ENCODE measurements at regions not wholly inside any gene's neighbourhood (a gene's known extent, or its start where the extent isn't known, plus 50 kb on each side); places are given as distances from the start of the nearest gene placed in this dataset.

DNA sequence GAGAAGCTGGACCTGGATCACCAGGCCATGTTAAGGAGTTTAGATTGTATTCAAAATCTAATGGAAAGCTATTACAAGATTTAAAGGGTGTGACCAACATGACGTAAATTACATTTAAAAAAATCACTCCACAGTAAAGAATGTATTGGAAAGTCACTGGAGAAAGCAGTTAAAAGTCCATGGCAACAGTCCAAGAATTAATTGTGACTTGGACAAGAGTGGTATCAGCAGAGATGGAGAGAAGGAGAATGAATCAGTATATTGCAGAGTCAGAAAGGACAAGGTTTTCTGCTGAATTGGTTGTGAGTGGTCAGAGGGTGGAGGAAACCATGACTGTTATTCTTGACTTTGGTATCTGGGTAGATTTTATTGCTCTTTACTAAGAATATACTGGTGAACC is 535.1 kb upstream of the SLITRK1 start:
- intact Hi-C loops (cut with DNase I; ENCODE audit: low total_unique reads) (no loop called here), in situ Hi-C loops (cut with MboI; ENCODE audit: low pct_ligation_motif_present in 1 of 4, low pct_unique_long_range_greater_than_20kb in 1 of 4, low sequenced_read_pairs in 3 of 4) (no loop called here)
- no peaks in the 10 kb centered on the region for H3K36me3 ChIP-seq
- DNase-seq: no peak
- no peak overlapping the region for H3K27ac ChIP-seq
- no peak overlapping the region for H3K4me3 ChIP-seq
- no peaks in the 10 kb centered on the region for H3K27me3 ChIP-seq
- no peaks in the 10 kb centered on the region for H3K4me1 ChIP-seq
- H3K9me3 ChIP-seq: no peaks in the 10 kb centered on the region
- no peak for TF ChIP-seq POLR2AphosphoS5 (IDR thresholded peaks at IDR 0.05)
- TF ChIP-seq POLR2A (IDR thresholded peaks at IDR 0.05): no peak
- TF ChIP-seq EP300 (IDR thresholded peaks at IDR 0.05; ENCODE audit: low read depth): no peak
- TF ChIP-seq, protein P1, sequence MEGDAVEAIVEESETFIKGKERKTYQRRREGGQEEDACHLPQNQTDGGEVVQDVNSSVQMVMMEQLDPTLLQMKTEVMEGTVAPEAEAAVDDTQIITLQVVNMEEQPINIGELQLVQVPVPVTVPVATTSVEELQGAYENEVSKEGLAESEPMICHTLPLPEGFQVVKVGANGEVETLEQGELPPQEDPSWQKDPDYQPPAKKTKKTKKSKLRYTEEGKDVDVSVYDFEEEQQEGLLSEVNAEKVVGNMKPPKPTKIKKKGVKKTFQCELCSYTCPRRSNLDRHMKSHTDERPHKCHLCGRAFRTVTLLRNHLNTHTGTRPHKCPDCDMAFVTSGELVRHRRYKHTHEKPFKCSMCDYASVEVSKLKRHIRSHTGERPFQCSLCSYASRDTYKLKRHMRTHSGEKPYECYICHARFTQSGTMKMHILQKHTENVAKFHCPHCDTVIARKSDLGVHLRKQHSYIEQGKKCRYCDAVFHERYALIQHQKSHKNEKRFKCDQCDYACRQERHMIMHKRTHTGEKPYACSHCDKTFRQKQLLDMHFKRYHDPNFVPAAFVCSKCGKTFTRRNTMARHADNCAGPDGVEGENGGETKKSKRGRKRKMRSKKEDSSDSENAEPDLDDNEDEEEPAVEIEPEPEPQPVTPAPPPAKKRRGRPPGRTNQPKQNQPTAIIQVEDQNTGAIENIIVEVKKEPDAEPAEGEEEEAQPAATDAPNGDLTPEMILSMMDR (IDR thresholded peaks at IDR 0.05): no peak
- 67 to 74% methylated on average over 1 of the region's 1 CpG for WGBS, 2 donors (ENCODE audit: low coverage in 1 of 2)

DNA sequence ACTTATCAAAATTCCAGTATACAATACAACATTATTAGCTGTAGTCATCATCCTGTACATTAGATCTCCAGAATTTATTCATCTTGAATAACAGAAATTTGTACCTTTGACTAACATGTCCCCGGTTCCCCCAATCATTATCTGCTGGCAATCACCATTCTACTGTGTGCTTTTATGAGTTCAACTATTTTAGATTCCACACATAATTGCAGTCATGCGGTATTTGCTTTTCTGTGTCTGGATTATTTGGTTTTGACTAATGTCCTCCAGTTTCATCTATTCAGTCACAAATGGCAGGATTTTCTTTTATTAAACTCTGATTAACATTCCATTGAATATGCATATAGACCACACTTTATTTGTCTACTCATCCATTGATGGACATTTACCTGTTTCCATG is 530.7 kb upstream of the SLITRK1 start:
- H3K36me3 ChIP-seq: no peaks in the 10 kb centered on the region
- 68 to 76% methylated on average over 2 of the region's 2 CpGs for WGBS, 2 donors (ENCODE audit: low coverage in 1 of 2)
- DNase-seq: no peak
- TF ChIP-seq EP300 (IDR thresholded peaks at IDR 0.05; ENCODE audit: low read depth) (no peak), POLR2A (IDR thresholded peaks at IDR 0.05) (no peak), POLR2AphosphoS5 (IDR thresholded peaks at IDR 0.05) (no peak)
- TF ChIP-seq, protein P1 (IDR thresholded peaks at IDR 0.05): no peak
- in situ Hi-C loops (cut with MboI; ENCODE audit: low pct_ligation_motif_present in 1 of 4, low pct_unique_long_range_greater_than_20kb in 1 of 4, low sequenced_read_pairs in 3 of 4): no loop called here
- no peaks in the 10 kb centered on the region for H3K9me3 ChIP-seq
- intact Hi-C loops (cut with DNase I; ENCODE audit: low total_unique reads): no loop called here
- H3K27me3 ChIP-seq: no peaks in the 10 kb centered on the region
- H3K4me3 ChIP-seq: no peak overlapping the region
- no peak overlapping the region for H3K27ac ChIP-seq
- no peaks in the 10 kb centered on the region for H3K4me1 ChIP-seq

GRCh38 chr13:84405286-84405685 is 523.0 kb upstream of the SLITRK1 start:
- no peak for TF ChIP-seq EP300 (IDR thresholded peaks at IDR 0.05; ENCODE audit: low read depth)
- no peak for TF ChIP-seq POLR2A (IDR thresholded peaks at IDR 0.05)
- TF ChIP-seq POLR2AphosphoS5 (IDR thresholded peaks at IDR 0.05): no peak
- TF ChIP-seq, protein P1 (IDR thresholded peaks at IDR 0.05): no peak
- H3K9me3 ChIP-seq: no peaks in the 10 kb centered on the region
- in situ Hi-C loops (cut with MboI; ENCODE audit: low pct_ligation_motif_present in 1 of 4, low pct_unique_long_range_greater_than_20kb in 1 of 4, low sequenced_read_pairs in 3 of 4): no loop called here
- intact Hi-C loops (cut with DNase I; ENCODE audit: low total_unique reads): no loop called here
- DNase-seq: no peak
- no peaks in the 10 kb centered on the region for H3K36me3 ChIP-seq
- H3K27ac ChIP-seq: no peak overlapping the region
- H3K4me1 ChIP-seq: no peaks in the 10 kb centered on the region
- H3K4me3 ChIP-seq: no peak overlapping the region
- WGBS, 2 donors (ENCODE audit: low coverage in 1 of 2): 67 to 76% methylated on average over 1 of the region's 1 CpG
- H3K27me3 ChIP-seq: no peaks in the 10 kb centered on the region

DNA sequence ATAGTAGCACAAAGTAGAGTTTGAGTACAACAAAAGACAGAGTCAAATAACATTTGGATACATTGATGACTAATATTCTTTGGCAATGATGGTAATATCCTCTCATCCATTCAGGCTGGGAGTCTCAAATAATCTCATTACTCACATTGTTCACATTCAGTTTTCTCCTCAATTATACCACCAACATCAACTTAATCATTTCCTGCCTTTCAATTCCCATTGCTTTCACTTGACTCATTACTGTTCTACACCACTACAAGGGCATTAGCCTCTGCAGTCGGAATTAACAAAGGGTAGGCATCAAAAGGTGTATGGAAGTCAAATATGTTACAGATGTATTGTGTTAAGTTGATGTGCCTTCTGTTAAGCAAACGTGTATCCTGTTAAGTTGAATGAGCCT is 518.4 kb upstream of the SLITRK1 start:
- intact Hi-C loops (cut with DNase I; ENCODE audit: low total_unique reads) (no loop called here), in situ Hi-C loops (cut with MboI; ENCODE audit: low pct_ligation_motif_present in 1 of 4, low pct_unique_long_range_greater_than_20kb in 1 of 4, low sequenced_read_pairs in 3 of 4) (no loop called here)
- no peak for TF ChIP-seq POLR2A (IDR thresholded peaks at IDR 0.05)
- no peak for DNase-seq
- no peaks in the 10 kb centered on the region for H3K36me3 ChIP-seq
- H3K4me3 ChIP-seq: no peak overlapping the region
- no peaks in the 10 kb centered on the region for H3K9me3 ChIP-seq
- 46 to 55% methylated on average over 2 of the region's 2 CpGs for WGBS, 2 donors (ENCODE audit: low coverage in 1 of 2)
- no peaks in the 10 kb centered on the region for H3K27me3 ChIP-seq
- no peak overlapping the region for H3K27ac ChIP-seq
- H3K4me1 ChIP-seq: no peaks in the 10 kb centered on the region

GRCh38 chr13:84399320-84400085 is 517.2 kb upstream of the SLITRK1 start:
- H3K4me3 ChIP-seq: no peak overlapping the region
- intact Hi-C loops (cut with DNase I; ENCODE audit: low total_unique reads): no loop called here
- no peaks in the 10 kb centered on the region for H3K27me3 ChIP-seq
- no peaks in the 10 kb centered on the region for H3K36me3 ChIP-seq
- DNase-seq: no peak
- H3K9me3 ChIP-seq: no peaks in the 10 kb centered on the region
- H3K4me1 ChIP-seq: no peaks in the 10 kb centered on the region
- WGBS, 2 donors (ENCODE audit: low coverage in 1 of 2): 71 to 83% methylated on average over 1 to 7 of the region's 7 CpGs
- H3K27ac ChIP-seq: no peak overlapping the region
- in situ Hi-C loops (cut with MboI; ENCODE audit: low pct_ligation_motif_present in 1 of 4, low pct_unique_long_range_greater_than_20kb in 1 of 4, low sequenced_read_pairs in 3 of 4): no loop called here
- no peak for TF ChIP-seq POLR2AphosphoS5 (IDR thresholded peaks at IDR 0.05)
- TF ChIP-seq POLR2A (IDR thresholded peaks at IDR 0.05): no peak
- TF ChIP-seq EP300 (IDR thresholded peaks at IDR 0.05; ENCODE audit: low read depth): no peak
- TF ChIP-seq, protein P1 (IDR thresholded peaks at IDR 0.05): no peak
